ENCODE measurements at regions not wholly inside any gene's neighbourhood (a gene's known extent, or its start where the extent isn't known, plus 50 kb on each side); places are given as distances from the start of the nearest gene placed in this dataset.

GRCh38 chr4:149026696-149027095 is 584.5 kb upstream of the NR3C2 start:
- DNase-seq (no peak), FAIRE-seq (no peak)
- intact Hi-C loops (cut with DNase I), result no loop called here

GRCh38 chr4:149017002-149017734 is 575.0 kb upstream of the NR3C2 start:
- no peak for TF ChIP-seq CTCF (IDR thresholded peaks at IDR 0.05; ENCODE audit: borderline replicate concordance, extremely low read depth, insufficient read depth)
- intact Hi-C loops (cut with DNase I), result no loop called here
- H3K36me3 ChIP-seq (ENCODE audit: control insufficient read depth in 2 of 3, insufficient read depth in 3 of 3, low read length in 3 of 3), result no peaks in the 10 kb centered on the region

More at GRCh38 chr4:149026696-149027095, 584.5 kb upstream of the NR3C2 start:
- H3K27ac ChIP-seq (ENCODE audit: low read depth in 2 of 2, low read length in 2 of 2), result no peak overlapping the region
- H3K9ac ChIP-seq (ENCODE audit: low read length in 3 of 3), result no peak overlapping the region
- no peaks in the 10 kb centered on the region for H3K27me3 ChIP-seq (ENCODE audit: control insufficient read depth, insufficient read depth, low read length)
- H3K9me3 ChIP-seq (ENCODE audit: control insufficient read depth in 2 of 3, insufficient read depth in 1 of 3, low read length in 3 of 3), result no peaks in the 10 kb centered on the region
- H3K36me3 ChIP-seq (ENCODE audit: control insufficient read depth in 2 of 3, insufficient read depth in 3 of 3, low read length in 3 of 3), result no peaks in the 10 kb centered on the region
- TF ChIP-seq CTCF (IDR thresholded peaks at IDR 0.05; ENCODE audit: borderline replicate concordance, extremely low read depth, insufficient read depth), result no peak
- no peak overlapping the region for H3K4me3 ChIP-seq (ENCODE audit: low read length in 3 of 3)
- no peaks in the 10 kb centered on the region for H3K4me1 ChIP-seq (ENCODE audit: control insufficient read depth in 2 of 3, insufficient read depth in 2 of 3, low read depth in 1 of 3, low read length in 3 of 3)

GRCh38 chr4:149009223-149009622 is 567.0 kb upstream of the NR3C2 start:
- Histone ChIP-seq H3K9me3 (ENCODE audit: control insufficient read depth in 2 of 3, insufficient read depth in 1 of 3, low read length in 3 of 3) (no peaks in the 10 kb centered on the region), H3K9ac (ENCODE audit: low read length in 3 of 3) (no peak overlapping the region), H3K27me3 (ENCODE audit: control insufficient read depth, insufficient read depth, low read length) (no peaks in the 10 kb centered on the region), H3K4me3 (ENCODE audit: low read length in 3 of 3) (no peak overlapping the region), H3K27ac (ENCODE audit: low read depth in 2 of 2, low read length in 2 of 2) (no peak overlapping the region), H3K36me3 (ENCODE audit: control insufficient read depth in 2 of 3, insufficient read depth in 3 of 3, low read length in 3 of 3) (no peaks in the 10 kb centered on the region), H3K4me1 (ENCODE audit: control insufficient read depth in 2 of 3, insufficient read depth in 2 of 3, low read depth in 1 of 3, low read length in 3 of 3) (no peaks in the 10 kb centered on the region)
- no peak for TF ChIP-seq CTCF (IDR thresholded peaks at IDR 0.05; ENCODE audit: borderline replicate concordance, extremely low read depth, insufficient read depth)
- DNase-seq (no peak), FAIRE-seq (no peak)
- intact Hi-C loops (cut with DNase I), result no loop called here

More at GRCh38 chr4:149017002-149017734, 575.0 kb upstream of the NR3C2 start:
- H3K27me3 ChIP-seq (ENCODE audit: control insufficient read depth, insufficient read depth, low read length), result no peaks in the 10 kb centered on the region
- DNase-seq (peak in 2 of 5 donors; percentile 24 to 52), FAIRE-seq (peak; percentile 44)
- no peak overlapping the region for H3K4me3 ChIP-seq (ENCODE audit: low read length in 3 of 3)
- H3K27ac ChIP-seq (ENCODE audit: low read depth in 2 of 2, low read length in 2 of 2), result no peak overlapping the region
- no peak overlapping the region for H3K9ac ChIP-seq (ENCODE audit: low read length in 3 of 3)
- H3K4me1 ChIP-seq (ENCODE audit: control insufficient read depth in 2 of 3, insufficient read depth in 2 of 3, low read depth in 1 of 3, low read length in 3 of 3), result peaks cover 0 to 3% (median 0%) of the 10 kb centered on the region in 3 donors
- no peaks in the 10 kb centered on the region for H3K9me3 ChIP-seq (ENCODE audit: control insufficient read depth in 2 of 3, insufficient read depth in 1 of 3, low read length in 3 of 3)
